IPS DF 6.9 (cell line): ENCODE measurements at regions not wholly inside any gene's neighbourhood (a gene's known extent, or its start where the extent isn't known, plus 50 kb on each side); places are given as distances from the start of the nearest gene placed in this dataset.

ENCODE experiments used
- DNase-seq: peaks from one replicate; pipeline ENCODE4 v3.0.0-alpha.2; 2013; ENCODE audit warnings: low read depth, low spot score
- H3K27ac ChIP-seq: one replicate; pipeline ENCODE4 v1.5.1; 2013; ENCODE audit warnings: low read length, control low read depth
- H3K27me3 ChIP-seq: 2 replicates; pipeline ENCODE4 v1.6.1; 2013; ENCODE audit warnings: mild to moderate bottlenecking, low read length; ENCODE audit not compliant: control insufficient read depth, insufficient read depth
- H3K36me3 ChIP-seq: 2 replicates; pipeline ENCODE4 v1.6.1; 2013; ENCODE audit warnings: low read length; ENCODE audit not compliant: control insufficient read depth, insufficient read depth
- H3K4me1 ChIP-seq: 2 replicates; pipeline ENCODE4 v1.6.1; 2013; ENCODE audit warnings: low read length; ENCODE audit not compliant: control insufficient read depth, insufficient read depth
- H3K4me3 ChIP-seq: 2 replicates; pipeline ENCODE4 v1.5.1; 2013; ENCODE audit warnings: mild to moderate bottlenecking, low read length
- H3K9me3 ChIP-seq: 2 replicates; pipeline ENCODE4 v1.6.1; 2013; ENCODE audit warnings: low read length, inconsistent platforms; ENCODE audit not compliant: control insufficient read depth, insufficient read depth
- WGBS: extraction: QIAGEN DNeasy Blood & Tissue Kit; methylation state at CpG from one replicate; pipeline ENCODE4 v1.1.7; 2013; ENCODE audit warnings: mixed read lengths, missing lambda C conversion rate; ENCODE audit not compliant: insufficient read length, insufficient coverage; 5-methylcytosine and 5-hydroxymethylcytosine counted together

DNA sequence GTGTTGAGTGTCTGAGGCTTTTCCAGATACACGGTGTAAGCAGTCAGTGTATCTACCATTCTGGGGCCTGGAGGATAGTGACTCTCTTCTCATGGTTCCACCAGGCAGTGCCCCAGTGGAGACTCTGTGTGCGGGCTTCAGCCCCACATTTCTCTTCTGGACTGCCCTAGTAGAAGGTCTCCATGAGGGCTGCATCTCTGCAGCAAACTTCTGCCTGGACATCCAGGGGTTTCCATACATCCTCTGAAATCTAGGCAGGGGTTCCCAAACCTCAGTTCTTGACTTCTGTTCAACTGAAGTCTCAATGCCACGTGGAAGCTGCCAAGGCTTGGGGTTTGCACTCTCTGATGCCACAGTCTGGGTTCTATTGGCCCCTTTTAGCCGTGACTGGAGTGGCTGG, 256.6 kb upstream of the ITGA1 start:
- no CpG with 5 or more reads among the region's 4 CpGs for WGBS
- DNase-seq, result no peak
- Histone ChIP-seq H3K9me3 (peaks cover 2% of the 10 kb centered on the region; the same call in 1 of the 2 replicates), H3K4me1 (no peaks in the 10 kb centered on the region), H3K27ac (no peak overlapping the region), H3K4me3 (no peak overlapping the region), H3K36me3 (no peaks in the 10 kb centered on the region), H3K27me3 (no peaks in the 10 kb centered on the region)

DNA sequence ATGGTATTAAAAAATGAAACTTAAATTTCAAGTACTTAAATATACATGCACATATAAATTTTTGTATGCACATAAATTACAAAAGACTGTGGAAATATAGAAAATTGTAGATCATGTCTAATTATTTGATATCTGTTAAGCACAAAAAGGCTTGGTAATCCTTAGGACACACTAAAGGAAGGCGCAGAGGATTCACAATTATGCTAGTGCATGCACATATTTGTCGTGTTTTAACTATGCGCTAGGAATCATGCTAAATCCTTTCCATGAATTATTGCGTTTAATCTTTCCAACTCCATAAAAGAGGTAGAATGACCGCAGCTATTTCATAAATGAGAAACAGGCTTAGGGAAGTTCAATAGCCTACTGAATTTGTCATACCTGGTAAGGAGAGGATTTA, 244.1 kb upstream of the ITGA1 start:
- Histone ChIP-seq H3K27me3 (no peaks in the 10 kb centered on the region), H3K36me3 (no peaks in the 10 kb centered on the region), H3K4me3 (no peak overlapping the region), H3K27ac (no peak overlapping the region), H3K9me3 (no peaks in the 10 kb centered on the region), H3K4me1 (no peaks in the 10 kb centered on the region)
- WGBS, result no CpG with 5 or more reads among the region's 5 CpGs
- no peak for DNase-seq

DNA sequence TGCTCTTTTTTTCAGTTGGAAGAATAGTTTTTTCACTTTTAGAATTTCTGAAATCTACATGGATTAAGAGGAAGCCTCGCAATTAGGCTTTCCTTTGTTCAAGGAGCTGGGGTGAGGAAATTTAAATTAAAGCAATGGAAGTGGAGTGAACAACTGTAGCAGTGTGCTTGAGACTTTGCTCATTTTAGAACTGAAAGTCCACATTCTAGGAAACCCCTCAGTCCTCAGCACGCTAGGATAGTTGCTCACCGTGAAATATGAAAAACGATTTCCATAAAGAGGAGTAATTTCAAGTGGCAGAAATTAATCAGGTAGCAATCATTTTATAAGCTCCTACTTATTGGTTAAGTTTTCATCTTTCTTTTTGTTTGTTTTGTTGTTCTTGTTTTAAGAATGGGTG, 243.0 kb upstream of the ITGA1 start:
- WGBS, result no CpG with 5 or more reads among the region's 4 CpGs
- no peaks in the 10 kb centered on the region for H3K27me3 ChIP-seq
- no peak overlapping the region for H3K4me3 ChIP-seq

DNA sequence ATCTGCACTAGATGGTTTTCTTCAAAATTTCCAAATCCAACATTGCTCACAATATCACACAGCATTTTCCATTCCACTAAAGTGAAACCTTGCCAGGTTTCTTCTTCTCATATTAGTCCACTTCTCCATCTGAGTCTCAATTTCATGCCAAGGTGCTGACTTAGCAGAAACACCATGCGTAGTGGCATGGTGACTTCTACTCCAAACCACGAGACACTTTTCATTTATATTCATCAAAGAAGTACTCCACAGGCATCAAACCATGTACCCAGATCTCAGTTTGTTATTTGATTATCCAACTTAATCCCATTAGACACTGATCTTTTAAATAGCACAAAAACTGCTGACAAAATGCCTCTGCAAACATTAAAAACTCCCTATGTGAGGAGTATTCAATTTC, 233.4 kb upstream of the ITGA1 start:
- Histone ChIP-seq H3K9me3 (no peaks in the 10 kb centered on the region), H3K4me1 (no peaks in the 10 kb centered on the region), H3K36me3 (no peaks in the 10 kb centered on the region), H3K4me3 (no peak overlapping the region), H3K27me3 (no peaks in the 10 kb centered on the region), H3K27ac (no peak overlapping the region)
- DNase-seq, result no peak
- no CpG with 5 or more reads among the region's 2 CpGs for WGBS

More for the DNA sequence above, 243.0 kb upstream of the ITGA1 start:
- Histone ChIP-seq H3K27ac (no peak overlapping the region), H3K36me3 (no peaks in the 10 kb centered on the region), H3K4me1 (no peaks in the 10 kb centered on the region), H3K9me3 (no peaks in the 10 kb centered on the region)
- DNase-seq, result no peak

DNA sequence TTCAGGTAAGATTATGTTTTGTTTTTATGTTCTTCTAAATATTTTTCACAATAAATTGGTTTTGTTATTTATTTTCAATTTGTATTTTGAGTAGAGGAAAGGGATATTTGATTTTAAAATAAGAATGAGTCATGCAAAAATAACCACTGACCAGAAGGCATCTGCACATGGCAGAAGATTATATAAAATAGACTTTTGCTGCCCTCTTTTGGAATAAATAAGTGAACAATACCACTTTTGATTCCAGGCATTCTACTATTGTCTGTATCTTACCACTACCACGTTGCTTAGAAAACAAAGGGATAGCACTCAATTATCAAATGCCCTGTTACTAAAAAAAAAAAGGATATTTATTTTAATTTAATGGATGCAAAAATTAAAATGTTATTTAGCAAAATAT, 227.3 kb upstream of the ITGA1 start:
- no peak for DNase-seq
- Histone ChIP-seq H3K27ac (no peak overlapping the region), H3K4me3 (no peak overlapping the region), H3K27me3 (no peaks in the 10 kb centered on the region), H3K9me3 (no peaks in the 10 kb centered on the region), H3K36me3 (no peaks in the 10 kb centered on the region), H3K4me1 (no peaks in the 10 kb centered on the region)
- no CpG with 5 or more reads among the region's 1 CpG for WGBS

DNA sequence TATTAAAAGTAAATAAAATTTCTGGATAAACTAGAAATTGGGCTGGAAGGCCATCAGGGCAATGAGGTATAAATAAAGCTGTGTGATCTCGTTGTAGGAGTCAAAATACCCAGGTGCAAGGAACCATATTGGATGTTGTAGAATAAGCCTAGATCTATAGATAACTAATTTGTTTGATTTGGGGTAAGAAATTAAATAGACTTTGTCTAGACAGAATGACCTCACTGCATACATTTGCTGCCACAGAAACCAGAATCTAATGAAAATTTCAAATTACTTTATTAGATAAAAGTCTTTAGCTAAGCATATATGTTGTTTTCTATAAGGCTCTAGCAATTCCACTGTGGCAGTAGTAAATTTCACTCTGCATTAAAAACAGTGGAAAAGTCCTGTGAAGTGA, 225.2 kb upstream of the ITGA1 start:
- H3K36me3 ChIP-seq, result no peaks in the 10 kb centered on the region
- no peak for DNase-seq
- H3K9me3 ChIP-seq, result no peaks in the 10 kb centered on the region
- no peak overlapping the region for H3K4me3 ChIP-seq
- H3K4me1 ChIP-seq, result no peaks in the 10 kb centered on the region
- H3K27me3 ChIP-seq, result no peaks in the 10 kb centered on the region
- no CpG with 5 or more reads among the region's 1 CpG for WGBS
- no peak overlapping the region for H3K27ac ChIP-seq

DNA sequence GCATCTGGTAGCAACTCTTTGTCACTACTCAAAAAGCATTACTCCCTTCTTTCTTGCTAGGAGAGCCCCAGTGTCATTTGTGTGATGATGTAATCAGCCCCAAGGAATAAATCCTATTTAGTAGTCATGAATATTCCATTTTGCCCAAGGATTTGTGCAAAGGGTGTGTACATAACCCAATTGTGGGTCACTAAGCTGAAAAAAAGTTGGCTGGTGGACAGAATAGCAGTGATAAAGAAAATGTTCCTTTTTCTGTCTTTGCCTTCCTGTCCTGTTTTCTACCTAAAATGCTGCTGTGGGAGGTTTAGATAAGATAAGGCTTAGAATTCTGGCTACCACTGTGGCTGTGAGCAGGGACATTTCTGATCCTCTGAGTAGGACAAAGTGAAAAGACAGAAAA, 223.1 kb upstream of the ITGA1 start:
- H3K36me3 ChIP-seq, result no peaks in the 10 kb centered on the region
- no peak overlapping the region for H3K27ac ChIP-seq
- H3K9me3 ChIP-seq, result no peaks in the 10 kb centered on the region
- H3K4me3 ChIP-seq, result no peak overlapping the region
- H3K27me3 ChIP-seq, result no peaks in the 10 kb centered on the region
- no peaks in the 10 kb centered on the region for H3K4me1 ChIP-seq
- no peak for DNase-seq

DNA sequence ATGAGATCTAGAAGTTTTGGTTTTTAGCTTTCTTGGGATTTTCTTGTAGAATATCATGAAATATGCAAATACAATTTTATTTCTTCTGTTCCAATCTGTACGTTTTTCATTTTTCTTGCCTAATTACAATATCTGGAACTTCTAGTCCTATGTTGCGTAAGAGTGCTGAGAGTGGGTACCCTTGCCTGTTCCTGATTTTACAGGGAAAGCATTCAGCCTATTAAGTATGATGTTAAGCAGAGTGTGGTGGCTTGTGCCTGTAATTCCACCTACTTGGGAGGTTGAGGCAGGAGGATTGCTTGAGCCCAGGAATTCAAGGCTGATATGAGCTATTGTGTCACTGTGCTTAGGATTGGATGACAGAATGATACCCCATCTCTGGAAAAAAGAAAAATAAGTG, 210.2 kb upstream of the ITGA1 start:
- H3K27ac ChIP-seq, result no peak overlapping the region
- no peaks in the 10 kb centered on the region for H3K4me1 ChIP-seq
- no peak for DNase-seq
- no peaks in the 10 kb centered on the region for H3K9me3 ChIP-seq
- H3K4me3 ChIP-seq, result no peak overlapping the region
- H3K27me3 ChIP-seq, result no peaks in the 10 kb centered on the region
- WGBS, result no CpG with 5 or more reads among the region's 2 CpGs
- no peaks in the 10 kb centered on the region for H3K36me3 ChIP-seq

DNA sequence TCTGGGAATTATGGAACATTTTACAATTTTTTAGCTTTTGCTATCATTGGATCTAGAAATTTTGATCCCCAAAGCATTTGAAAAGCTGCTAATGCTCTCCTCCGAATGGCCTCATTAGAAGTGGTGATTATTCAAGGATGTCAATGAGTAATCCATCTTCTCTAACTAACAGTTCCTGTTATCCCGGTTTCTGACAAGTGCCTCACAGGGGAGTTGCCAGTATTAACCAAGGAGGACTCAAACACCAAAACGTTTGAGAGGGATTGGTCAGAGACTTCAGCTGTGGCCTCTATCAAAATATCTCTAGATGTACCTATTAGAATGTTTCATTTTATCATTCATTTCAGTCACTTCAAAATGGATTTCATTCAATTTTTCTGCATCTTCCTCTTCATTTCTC, 208.3 kb upstream of the ITGA1 start:
- DNase-seq, result no peak
- no peaks in the 10 kb centered on the region for H3K27me3 ChIP-seq
- no CpG with 5 or more reads among the region's 3 CpGs for WGBS

DNA sequence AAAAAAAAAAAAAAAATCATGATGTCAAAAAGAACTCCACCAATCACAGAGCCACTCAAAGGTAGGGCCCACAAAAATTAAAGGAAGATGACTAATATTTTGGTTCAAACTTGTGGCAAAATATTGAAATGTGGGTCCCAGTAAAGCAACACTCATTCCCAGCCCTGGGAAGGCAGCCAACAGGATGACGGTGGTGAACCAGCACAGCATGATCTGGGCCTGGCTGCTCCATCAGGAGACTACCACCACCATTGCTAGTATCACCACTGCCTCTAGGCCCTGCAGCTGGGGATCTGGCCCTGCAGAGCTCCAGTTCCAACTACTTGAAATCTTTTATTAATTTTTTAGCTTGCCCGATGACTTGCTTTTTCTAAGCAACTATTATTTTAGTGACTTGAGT, 206.8 kb upstream of the ITGA1 start:
- Histone ChIP-seq H3K36me3 (no peaks in the 10 kb centered on the region), H3K27ac (no peak overlapping the region), H3K9me3 (no peaks in the 10 kb centered on the region), H3K27me3 (no peaks in the 10 kb centered on the region), H3K4me3 (no peak overlapping the region), H3K4me1 (no peaks in the 10 kb centered on the region)
- DNase-seq, result no peak
- WGBS, result no CpG with 5 or more reads among the region's 2 CpGs

More for the DNA sequence above, 208.3 kb upstream of the ITGA1 start:
- Histone ChIP-seq H3K27ac (no peak overlapping the region), H3K4me3 (no peak overlapping the region), H3K36me3 (no peaks in the 10 kb centered on the region), H3K9me3 (no peaks in the 10 kb centered on the region), H3K4me1 (no peaks in the 10 kb centered on the region)

DNA sequence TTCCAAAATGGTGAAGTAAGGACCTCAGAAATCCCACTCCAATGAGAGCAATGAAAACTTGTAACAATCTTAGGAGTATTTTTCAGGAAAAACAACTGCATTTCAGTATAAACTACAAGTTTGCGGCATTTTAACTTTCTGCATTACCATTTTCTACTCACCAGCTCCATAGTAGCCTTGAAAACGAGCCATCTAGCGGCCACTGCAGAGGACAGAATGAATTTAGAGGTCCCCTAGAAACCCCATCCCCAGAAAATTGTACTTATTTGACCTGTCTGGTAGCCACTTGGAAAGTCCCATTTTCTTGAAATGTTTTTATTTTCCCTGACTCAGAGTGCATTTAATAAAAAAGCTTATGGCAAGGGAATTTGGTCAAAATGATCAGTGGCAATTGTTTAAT, 205.4 kb upstream of the ITGA1 start:
- no peak for DNase-seq
- no peaks in the 10 kb centered on the region for H3K9me3 ChIP-seq
- no CpG with 5 or more reads among the region's 3 CpGs for WGBS
- H3K27ac ChIP-seq, result no peak overlapping the region
- no peak overlapping the region for H3K4me3 ChIP-seq
- no peaks in the 10 kb centered on the region for H3K27me3 ChIP-seq
- no peaks in the 10 kb centered on the region for H3K36me3 ChIP-seq
- H3K4me1 ChIP-seq, result no peaks in the 10 kb centered on the region
